HEK293 (cell line): ENCODE measurements at regions not wholly inside any gene's neighbourhood (a gene's known extent, or its start where the extent isn't known, plus 50 kb on each side); places are given as distances from the start of the nearest gene placed in this dataset.

ENCODE experiments used
- GLIS1 ChIP-seq: fragments of 450-650 bp; formaldehyde crosslinking; IDR thresholded peaks from 2 replicates; pipeline ENCODE4 v1.5.1; 2016; ENCODE audit warnings: missing biosample characterization, missing genetic modification characterization
- HOXD13 ChIP-seq: sonication (generic); formaldehyde crosslinking; IDR thresholded peaks from 2 replicates; pipeline ENCODE4 v1.8.0; 2022; ENCODE audit warnings: missing genetic modification reagents, borderline replicate concordance
- MEIS1 ChIP-seq: sonication (generic); formaldehyde crosslinking; IDR thresholded peaks from 2 replicates; pipeline ENCODE4 v1.8.1; 2022; ENCODE audit warnings: missing genetic modification reagents, mild to moderate bottlenecking, borderline replicate concordance
- SP3 ChIP-seq: fragments of 450-650 bp; formaldehyde crosslinking; IDR thresholded peaks from 2 replicates; pipeline ENCODE4 v1.5.1; 2016; ENCODE audit warnings: missing biosample characterization, missing genetic modification characterization
- ZFP37 ChIP-seq: fragments of 450-650 bp; formaldehyde crosslinking; IDR thresholded peaks from 2 replicates; pipeline ENCODE4 v1.5.1; 2016; ENCODE audit warnings: missing biosample characterization, missing genetic modification characterization
- ZNF114 ChIP-seq: fragments of 450-650 bp; formaldehyde crosslinking; IDR thresholded peaks from 2 replicates; pipeline ENCODE4 v1.5.0; 2017; ENCODE audit warnings: missing biosample characterization, missing genetic modification characterization
- ZNF24 ChIP-seq: fragments of 450-650 bp; formaldehyde crosslinking; IDR thresholded peaks from 2 replicates; pipeline ENCODE4 v1.5.1; 2016; ENCODE audit warnings: missing biosample characterization, missing genetic modification characterization
- ZNF416 ChIP-seq: fragments of 450-650 bp; formaldehyde crosslinking; IDR thresholded peaks from 2 replicates; pipeline ENCODE4 v1.5.1; 2016; ENCODE audit warnings: missing biosample characterization, missing genetic modification characterization
- ZNF473 ChIP-seq: fragments of 450-650 bp; formaldehyde crosslinking; IDR thresholded peaks from 2 replicates; pipeline ENCODE4 v1.5.1; 2017; ENCODE audit warnings: missing biosample characterization, missing genetic modification characterization
- ZNF692 ChIP-seq: fragments of 450-650 bp; formaldehyde crosslinking; IDR thresholded peaks from 2 replicates; pipeline ENCODE4 v1.5.1; 2016; ENCODE audit warnings: missing biosample characterization, missing genetic modification characterization
- ZNF707 ChIP-seq: fragments of 450-650 bp; formaldehyde crosslinking; IDR thresholded peaks from 2 replicates; pipeline ENCODE4 v1.5.1; 2016; ENCODE audit warnings: missing biosample characterization, missing genetic modification characterization
- ZNF747 ChIP-seq: fragments of 450-650 bp; formaldehyde crosslinking; IDR thresholded peaks from 2 replicates; pipeline ENCODE4 v1.5.1; 2016; ENCODE audit warnings: missing biosample characterization, missing genetic modification characterization
- TF ChIP-seq, protein P1 (sequence below): fragments of 450-650 bp; formaldehyde crosslinking; IDR thresholded peaks from 2 replicates; pipeline ENCODE4 v1.5.1; 2016; ENCODE audit warnings: missing biosample characterization, missing genetic modification characterization

DNA sequence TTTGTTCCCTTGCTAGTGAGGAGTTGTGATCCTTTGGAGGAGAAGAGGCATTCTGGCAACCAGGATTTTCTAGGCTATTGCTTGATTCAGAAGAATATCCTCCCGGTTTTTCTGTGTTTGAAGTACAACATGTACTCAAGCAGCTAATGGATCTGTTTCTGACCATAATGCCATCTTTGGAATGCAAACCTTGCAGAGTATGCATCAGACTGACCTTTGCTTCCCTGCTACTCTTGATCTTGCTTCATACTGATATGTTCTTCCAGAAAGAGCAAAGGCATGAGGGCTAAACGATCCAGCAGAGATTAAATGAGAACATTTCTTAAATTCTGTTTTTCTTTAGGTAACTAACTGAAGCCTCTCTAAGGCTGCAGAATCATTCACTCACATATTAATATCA lies 265.4 kb upstream of the SLC7A11 start:
- TF ChIP-seq HOXD13 (CRISPR knock-in tag), result no peak
- TF ChIP-seq ZNF707 (tag by site-specific recombination), result no peak
- no peak for TF ChIP-seq ZFP37 (tag by site-specific recombination)
- TF ChIP-seq, protein P1, sequence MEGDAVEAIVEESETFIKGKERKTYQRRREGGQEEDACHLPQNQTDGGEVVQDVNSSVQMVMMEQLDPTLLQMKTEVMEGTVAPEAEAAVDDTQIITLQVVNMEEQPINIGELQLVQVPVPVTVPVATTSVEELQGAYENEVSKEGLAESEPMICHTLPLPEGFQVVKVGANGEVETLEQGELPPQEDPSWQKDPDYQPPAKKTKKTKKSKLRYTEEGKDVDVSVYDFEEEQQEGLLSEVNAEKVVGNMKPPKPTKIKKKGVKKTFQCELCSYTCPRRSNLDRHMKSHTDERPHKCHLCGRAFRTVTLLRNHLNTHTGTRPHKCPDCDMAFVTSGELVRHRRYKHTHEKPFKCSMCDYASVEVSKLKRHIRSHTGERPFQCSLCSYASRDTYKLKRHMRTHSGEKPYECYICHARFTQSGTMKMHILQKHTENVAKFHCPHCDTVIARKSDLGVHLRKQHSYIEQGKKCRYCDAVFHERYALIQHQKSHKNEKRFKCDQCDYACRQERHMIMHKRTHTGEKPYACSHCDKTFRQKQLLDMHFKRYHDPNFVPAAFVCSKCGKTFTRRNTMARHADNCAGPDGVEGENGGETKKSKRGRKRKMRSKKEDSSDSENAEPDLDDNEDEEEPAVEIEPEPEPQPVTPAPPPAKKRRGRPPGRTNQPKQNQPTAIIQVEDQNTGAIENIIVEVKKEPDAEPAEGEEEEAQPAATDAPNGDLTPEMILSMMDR (tag by site-specific recombination), result no peak
- TF ChIP-seq GLIS1 (tag by site-specific recombination), result no peak
- TF ChIP-seq ZNF747, result no peak
- no peak for TF ChIP-seq ZNF692 (tag by site-specific recombination)
- TF ChIP-seq ZNF114 (tag by site-specific recombination), result no peak
- no peak for TF ChIP-seq ZNF473 (tag by site-specific recombination)
- TF ChIP-seq ZNF24 (tag by site-specific recombination), result no peak
- no peak for TF ChIP-seq ZNF416 (tag by site-specific recombination)
- TF ChIP-seq SP3 (tag by site-specific recombination), result no peak
- no peak for TF ChIP-seq MEIS1 (CRISPR knock-in tag)
